GM23338 (cell line): ENCODE measurements at regions not wholly inside any gene's neighbourhood (a gene's known extent, or its start where the extent isn't known, plus 50 kb on each side); places are given as distances from the start of the nearest gene placed in this dataset.

Source experiments
- ATAC-seq: fragments of 200-7000 bp; cut with Tn5 transposase; 3 replicates; pipeline ENCODE4 v1.9.1; 2020
- DNase-seq: peaks from one replicate; pipeline ENCODE4 v3.0.0-alpha.2; 2015; ENCODE audit warnings: low spot score
- H2AFZ ChIP-seq: fragments of 200-600 bp; sonication (generic); 2 replicates; pipeline ENCODE4 v1.8.0; 2016; ENCODE audit warnings: antibody characterized with exemption, mild to moderate bottlenecking, moderate library complexity
- H3F3A ChIP-seq: fragments of 200-600 bp; sonication (generic); replicated peaks from 2 replicates; pipeline ENCODE4 v1.8.0; 2017; ENCODE audit warnings: antibody characterized with exemption, mixed run types, low read depth
- H3K27ac ChIP-seq: fragments of 200-600 bp; sonication (generic); 2 replicates; pipeline ENCODE4 v1.6.1; 2016; ENCODE audit warnings: low read depth
- H3K27me3 ChIP-seq: fragments of 200-600 bp; sonication (generic); 2 replicates; pipeline ENCODE4 v1.8.0; 2016; ENCODE audit warnings: mild to moderate bottlenecking, mixed run types, moderate library complexity; ENCODE audit not compliant: insufficient read depth
- H3K36me3 ChIP-seq: fragments of 200-600 bp; sonication (generic); 2 replicates; pipeline ENCODE4 v1.8.0; 2016; ENCODE audit warnings: mild to moderate bottlenecking; ENCODE audit not compliant: insufficient read depth
- H3K4me1 ChIP-seq: fragments of 200-600 bp; sonication (generic); 2 replicates; pipeline ENCODE4 v1.8.0; 2016; ENCODE audit warnings: mild to moderate bottlenecking, moderate library complexity; ENCODE audit not compliant: insufficient read depth
- H3K4me2 ChIP-seq: fragments of 200-600 bp; sonication (generic); 2 replicates; pipeline ENCODE4 v1.7.1; 2017; ENCODE audit warnings: mixed run types
- H3K4me3 ChIP-seq: fragments of 200-600 bp; sonication (generic); 2 replicates; pipeline ENCODE4 v1.6.1; 2016; ENCODE audit warnings: mixed run types
- H3K79me2 ChIP-seq: fragments of 200-600 bp; sonication (generic); replicated peaks from 2 replicates; pipeline ENCODE4 v1.8.0; 2017; ENCODE audit warnings: mild to moderate bottlenecking; ENCODE audit not compliant: insufficient read depth
- H3K9me2 ChIP-seq: fragments of 200-600 bp; sonication (generic); 2 replicates; pipeline ENCODE4 v1.8.0; 2017; ENCODE audit not compliant: insufficient read depth
- H4K20me1 ChIP-seq: fragments of 200-600 bp; sonication (generic); replicated peaks from 2 replicates; pipeline ENCODE4 v1.8.0; 2017; ENCODE audit warnings: mild to moderate bottlenecking; ENCODE audit not compliant: insufficient read depth
- H3K27ac Mint-ChIP-seq: 2 replicates; pipeline ENCODE4 v1.8.0; 2020; ENCODE audit warnings: inconsistent platforms, mild to moderate bottlenecking, moderate library complexity, mixed read lengths
- H3K27me3 Mint-ChIP-seq: 3 replicates; pipeline ENCODE4 v1.8.0; 2022; ENCODE audit warnings: low read depth, mild to moderate bottlenecking, moderate library complexity, mixed read lengths, inconsistent platforms; ENCODE audit not compliant: insufficient read depth, poor library complexity
- H3K36me3 Mint-ChIP-seq: 3 replicates; pipeline ENCODE4 v1.8.0; 2021; ENCODE audit warnings: low read depth, mild to moderate bottlenecking, inconsistent platforms, moderate library complexity, mixed read lengths
- H3K4me1 Mint-ChIP-seq: 3 replicates; pipeline ENCODE4 v1.8.0; 2020; ENCODE audit warnings: mild to moderate bottlenecking, inconsistent platforms, mixed read lengths
- H3K4me3 Mint-ChIP-seq: 3 replicates; pipeline ENCODE4 v1.8.0; 2021; ENCODE audit warnings: moderate library complexity, mild to moderate bottlenecking, inconsistent platforms, mixed read lengths
- H3K9me3 Mint-ChIP-seq: 3 replicates; pipeline ENCODE4 v1.8.0; 2020; ENCODE audit warnings: moderate library complexity, mild to moderate bottlenecking, inconsistent platforms, mixed read lengths
- CREB1 ChIP-seq: fragments of 250-450 bp; sonication (Bioruptor Pico); IDR thresholded peaks from 2 replicates; pipeline ENCODE4 v1.5.0; 2020; ENCODE audit warnings: low read depth, mild to moderate bottlenecking, moderate library complexity
- EZH2phosphoT487 ChIP-seq: fragments of 200-600 bp; sonication (generic); IDR thresholded peaks from one replicate; pipeline ENCODE4 v1.8.1; 2018; ENCODE audit warnings: antibody characterized with exemption; ENCODE audit not compliant: unreplicated experiment
- JUNB ChIP-seq: IDR thresholded peaks from one replicate; pipeline ENCODE4 v1.6.1; 2016; ENCODE audit warnings: antibody characterized with exemption; ENCODE audit not compliant: unreplicated experiment
- NANOG ChIP-seq: IDR thresholded peaks from 2 replicates; pipeline ENCODE4 v1.6.1; 2016; ENCODE audit warnings: antibody characterized with exemption, borderline replicate concordance
- POLR2AphosphoS5 ChIP-seq: IDR thresholded peaks from 2 replicates; pipeline ENCODE4 v1.6.1; 2016; ENCODE audit warnings: antibody characterized with exemption, low read depth
- STAT1 ChIP-seq: IDR thresholded peaks from one replicate; pipeline ENCODE4 v1.6.1; 2016; ENCODE audit warnings: antibody characterized with exemption; ENCODE audit not compliant: unreplicated experiment
- ZNF331 ChIP-seq: fragments of 250-450 bp; sonication (Bioruptor Pico); IDR thresholded peaks from 2 replicates; pipeline ENCODE4 v1.5.0; 2020; ENCODE audit warnings: low read depth, mild to moderate bottlenecking, moderate library complexity
- TF ChIP-seq, protein P1 (sequence below): IDR thresholded peaks from one replicate; pipeline ENCODE4 v1.6.1; 2018; ENCODE audit warnings: antibody characterized with exemption; ENCODE audit not compliant: unreplicated experiment

DNA sequence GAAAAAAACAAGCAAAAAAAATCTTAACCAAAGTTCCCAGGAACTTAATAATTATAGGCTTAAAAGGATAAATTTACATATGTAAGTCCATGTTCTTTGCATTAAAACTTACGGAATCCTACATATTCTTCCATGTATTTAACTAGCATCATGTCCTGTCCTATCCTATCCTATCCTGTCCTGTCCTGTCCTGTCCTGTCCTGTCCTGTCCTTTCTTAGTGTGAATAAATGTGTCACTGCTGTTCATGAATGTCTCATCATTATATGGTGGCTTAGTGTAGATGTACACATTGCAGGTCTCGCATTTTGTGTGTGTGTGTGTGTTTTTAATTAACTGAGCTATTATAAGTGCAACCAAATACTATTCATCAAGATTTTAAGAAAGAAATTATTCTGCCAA, 90.0 kb downstream of the TMEM167A start (continued):
- TF ChIP-seq, protein P1, sequence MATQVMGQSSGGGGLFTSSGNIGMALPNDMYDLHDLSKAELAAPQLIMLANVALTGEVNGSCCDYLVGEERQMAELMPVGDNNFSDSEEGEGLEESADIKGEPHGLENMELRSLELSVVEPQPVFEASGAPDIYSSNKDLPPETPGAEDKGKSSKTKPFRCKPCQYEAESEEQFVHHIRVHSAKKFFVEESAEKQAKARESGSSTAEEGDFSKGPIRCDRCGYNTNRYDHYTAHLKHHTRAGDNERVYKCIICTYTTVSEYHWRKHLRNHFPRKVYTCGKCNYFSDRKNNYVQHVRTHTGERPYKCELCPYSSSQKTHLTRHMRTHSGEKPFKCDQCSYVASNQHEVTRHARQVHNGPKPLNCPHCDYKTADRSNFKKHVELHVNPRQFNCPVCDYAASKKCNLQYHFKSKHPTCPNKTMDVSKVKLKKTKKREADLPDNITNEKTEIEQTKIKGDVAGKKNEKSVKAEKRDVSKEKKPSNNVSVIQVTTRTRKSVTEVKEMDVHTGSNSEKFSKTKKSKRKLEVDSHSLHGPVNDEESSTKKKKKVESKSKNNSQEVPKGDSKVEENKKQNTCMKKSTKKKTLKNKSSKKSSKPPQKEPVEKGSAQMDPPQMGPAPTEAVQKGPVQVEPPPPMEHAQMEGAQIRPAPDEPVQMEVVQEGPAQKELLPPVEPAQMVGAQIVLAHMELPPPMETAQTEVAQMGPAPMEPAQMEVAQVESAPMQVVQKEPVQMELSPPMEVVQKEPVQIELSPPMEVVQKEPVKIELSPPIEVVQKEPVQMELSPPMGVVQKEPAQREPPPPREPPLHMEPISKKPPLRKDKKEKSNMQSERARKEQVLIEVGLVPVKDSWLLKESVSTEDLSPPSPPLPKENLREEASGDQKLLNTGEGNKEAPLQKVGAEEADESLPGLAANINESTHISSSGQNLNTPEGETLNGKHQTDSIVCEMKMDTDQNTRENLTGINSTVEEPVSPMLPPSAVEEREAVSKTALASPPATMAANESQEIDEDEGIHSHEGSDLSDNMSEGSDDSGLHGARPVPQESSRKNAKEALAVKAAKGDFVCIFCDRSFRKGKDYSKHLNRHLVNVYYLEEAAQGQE = no peak

DNA sequence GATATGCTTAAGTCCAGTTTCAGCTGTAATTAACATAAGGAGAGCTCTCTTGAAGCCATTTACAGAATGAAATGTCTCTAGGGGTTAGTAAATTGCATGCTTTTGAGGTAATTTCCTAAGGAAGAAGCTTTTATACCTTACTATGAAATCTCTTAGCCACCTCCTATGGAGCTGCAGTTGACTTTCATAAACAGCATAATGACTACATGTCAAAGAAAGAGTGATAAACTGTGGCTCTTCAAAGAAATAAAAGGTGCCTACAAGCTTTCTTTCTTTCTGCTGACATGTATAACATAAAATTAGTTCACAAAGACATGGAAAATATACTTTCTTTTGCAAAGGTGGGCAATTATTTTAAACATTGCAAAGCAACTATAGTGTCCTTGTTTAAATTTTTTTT, 90.8 kb downstream of the TMEM167A start:
- no peaks in the 10 kb centered on the region for H3K27me3 ChIP-seq
- H3K4me2 ChIP-seq = no peak overlapping the region
- Mint-ChIP-seq H3K36me3 (no peaks in the 10 kb centered on the region), H3K4me1 (peaks cover 30% of the 10 kb centered on the region), H3K27me3 (peaks cover 2% of the 10 kb centered on the region), H3K27ac (no peak overlapping the region), H3K4me3 (no peak overlapping the region), H3K9me3 (no peaks in the 10 kb centered on the region)
- H3F3A ChIP-seq = no peaks in the 10 kb centered on the region
- DNase-seq (no peak), ATAC-seq (no peak)
- no peaks in the 10 kb centered on the region for H3K79me2 ChIP-seq
- no peak overlapping the region for H2AFZ ChIP-seq
- H3K9me2 ChIP-seq = peaks cover 1% of the 10 kb centered on the region; the same call in 1 of the 2 replicates
- no peaks in the 10 kb centered on the region for H3K36me3 ChIP-seq
- H3K4me3 ChIP-seq = no peak overlapping the region
- H3K27ac ChIP-seq = no peak overlapping the region
- H4K20me1 ChIP-seq = no peaks in the 10 kb centered on the region
- H3K4me1 ChIP-seq = peaks cover 32% of the 10 kb centered on the region
- TF ChIP-seq POLR2AphosphoS5 = no peak
- no peak for TF ChIP-seq NANOG
- no peak for TF ChIP-seq EZH2phosphoT487
- TF ChIP-seq JUNB = no peak
- TF ChIP-seq STAT1 = no peak
- no peak for TF ChIP-seq ZNF331 (CRISPR knock-in tag)
- TF ChIP-seq, protein P1 = no peak
- no peak for TF ChIP-seq CREB1 (CRISPR knock-in tag)
